ENCODE measurements at regions not wholly inside any gene's neighbourhood (a gene's known extent, or its start where the extent isn't known, plus 50 kb on each side); places are given as distances from the start of the nearest gene placed in this dataset.

GRCh38 chr20:40305303-40305702 lies 383.7 kb downstream of the MAFB start:
- ATAC-seq (peak in 2 of 8 donors; percentile 24 to 78), DNase-seq (peak in 1 of 2 donors; percentile 13)
- intact Hi-C loops (cut with DNase I), result no loop called here
- Histone ChIP-seq H3K27ac (no peak overlapping the region), H3K36me3 (no peaks in the 10 kb centered on the region), H3K4me3 (no peak overlapping the region), H3K27me3 (peaks cover 0 to 7% (median 0%) of the 10 kb centered on the region in 7 donors), H3K4me1 (peaks cover 0 to 7% (median 0%) of the 10 kb centered on the region in 9 donors), H3K9me3 (no peaks in the 10 kb centered on the region)
- WGBS, 2 donors, result 79 to 88% methylated on average over 2 of the region's 2 CpGs
- no peak for TF ChIP-seq CTCF (IDR thresholded peaks at IDR 0.05)

- H3K27me3 ChIP-seq, result peaks cover 0 to 12% (median 0%) of the 10 kb centered on the region in 7 donors
- peaks cover 0 to 7% (median 0%) of the 10 kb centered on the region in 9 donors for H3K4me1 ChIP-seq
- DNase-seq (no peak), ATAC-seq (no peak)
- no peak overlapping the region for H3K4me3 ChIP-seq
- 75 to 76% methylated on average over 5 of the region's 5 CpGs for WGBS, 2 donors
- H3K36me3 ChIP-seq, result no peaks in the 10 kb centered on the region
- H3K9me3 ChIP-seq, result no peaks in the 10 kb centered on the region
- no peak for TF ChIP-seq CTCF (IDR thresholded peaks at IDR 0.05)
- no peak overlapping the region for H3K27ac ChIP-seq
- intact Hi-C loops (cut with DNase I), result no loop called here
Measured at GRCh38 chr20:40304119-40304613, 384.9 kb downstream of the MAFB start.

- H3K27me3 ChIP-seq, result peaks cover 0 to 4% (median 0%) of the 10 kb centered on the region in 7 donors
- H3K9me3 ChIP-seq, result peaks cover 0 to 22% (median 11%) of the 10 kb centered on the region in 11 donors
- no peak overlapping the region for H3K4me3 ChIP-seq
- H3K27ac ChIP-seq, result peak overlapping the region in 2 of 10 donors; percentile 33 to 47
- DNase-seq (no peak), ATAC-seq (peak in 1 of 8 donors; percentile 25)
- TF ChIP-seq CTCF (IDR thresholded peaks at IDR 0.05), result no peak
- 19 to 28% methylated on average over 1 of the region's 1 CpG for WGBS, 2 donors
- intact Hi-C loops (cut with DNase I), result no loop called here
- H3K36me3 ChIP-seq, result no peaks in the 10 kb centered on the region
- peaks cover 0 to 22% (median 13%) of the 10 kb centered on the region in 9 donors for H3K4me1 ChIP-seq
Measured at GRCh38 chr20:40294747-40295146, 394.3 kb downstream of the MAFB start.

- Histone ChIP-seq H3K27ac (peak overlapping the region in 7 of 10 donors; percentile 8 to 50 (median 30)), H3K9me3 (peaks cover 0 to 22% (median 11%) of the 10 kb centered on the region in 11 donors), H3K4me1 (peaks cover 0 to 22% (median 13%) of the 10 kb centered on the region in 9 donors), H3K4me3 (no peak overlapping the region), H3K27me3 (peaks cover 0 to 2% (median 0%) of the 10 kb centered on the region in 7 donors), H3K36me3 (no peaks in the 10 kb centered on the region)
- ATAC-seq (peak in 7 of 8 donors; percentile 34 to 75 (median 56)), DNase-seq (no peak)
- TF ChIP-seq CTCF (IDR thresholded peaks at IDR 0.05), result no peak
- WGBS, 2 donors, result 44 to 51% methylated on average over 6 of the region's 6 CpGs
- intact Hi-C loops (cut with DNase I), result no loop called here
Measured at GRCh38 chr20:40294175-40294574, 394.9 kb downstream of the MAFB start.
